ENCODE measurements at regions not wholly inside any gene's neighbourhood (a gene's known extent, or its start where the extent isn't known, plus 50 kb on each side); places are given as distances from the start of the nearest gene placed in this dataset.
"Not testable (repeated sequence)": the region's sequence is repeated elsewhere in the genome, so short reads cannot be mapped to it uniquely, and the experiment has no call there.

- DNase-seq, result not testable (repeated sequence)
Observed at GRCh38 chr6:5836597-5836996, 170.1 kb downstream of the NRN1 start.

GRCh38 chr6:5833120-5833519 lies 173.6 kb downstream of the NRN1 start:
- DNase-seq, result no peak

GRCh38 chr6:5832668-5833067 lies 174.1 kb downstream of the NRN1 start:
- DNase-seq, result no peak

GRCh38 chr6:5831219-5831862 lies 175.4 kb downstream of the NRN1 start:
- DNase-seq, result not testable (repeated sequence)

- no peak for DNase-seq
Observed at GRCh38 chr6:5828296-5828695, 178.4 kb downstream of the NRN1 start.

- no peak for DNase-seq
Observed at GRCh38 chr6:5827056-5827904, 179.4 kb downstream of the NRN1 start.

- DNase-seq, result not testable (repeated sequence)
Observed at GRCh38 chr6:5824382-5824983, 182.2 kb downstream of the NRN1 start.
